ENCODE measurements at regions not wholly inside any gene's neighbourhood (a gene's known extent, or its start where the extent isn't known, plus 50 kb on each side); places are given as distances from the start of the nearest gene placed in this dataset.
"Not testable (repeated sequence)": the region's sequence is repeated elsewhere in the genome, so short reads cannot be mapped to it uniquely, and the experiment has no call there.

- DNase-seq: no peak
Observed at GRCh38 chr2:142757111-142757510, 120.4 kb upstream of the KYNU start.

- no peak for DNase-seq
Observed at GRCh38 chr2:142756430-142756829, 121.0 kb upstream of the KYNU start.

- DNase-seq: no peak
Observed at GRCh38 chr2:142755191-142755590, 122.3 kb upstream of the KYNU start.

- no peak for DNase-seq
Observed at GRCh38 chr2:142754182-142754581, 123.3 kb upstream of the KYNU start.

- DNase-seq: no peak
Observed at GRCh38 chr2:142750858-142751257, 126.6 kb upstream of the KYNU start.

GRCh38 chr2:142748559-142749099 is 128.8 kb upstream of the KYNU start:
- no peak for DNase-seq

GRCh38 chr2:142745691-142746090 is 131.8 kb upstream of the KYNU start:
- no peak for DNase-seq

GRCh38 chr2:142742371-142743214 is 134.9 kb upstream of the KYNU start:
- DNase-seq: no peak

- DNase-seq: no peak
Observed at GRCh38 chr2:142741764-142742269, 135.6 kb upstream of the KYNU start.

GRCh38 chr2:142734770-142735169 is 142.7 kb upstream of the KYNU start:
- no peak for DNase-seq

- DNase-seq: no peak
Observed at GRCh38 chr2:142734231-142734630, 143.2 kb upstream of the KYNU start.

- not testable (repeated sequence) for DNase-seq
Observed at GRCh38 chr2:142729814-142730213, 147.7 kb upstream of the KYNU start.

- DNase-seq: not testable (repeated sequence)
Observed at GRCh38 chr2:142727821-142728478, 149.5 kb upstream of the KYNU start.

GRCh38 chr2:142725386-142725785 is 152.1 kb upstream of the KYNU start:
- DNase-seq: no peak

- DNase-seq: no peak
Observed at GRCh38 chr2:142724713-142725349, 152.6 kb upstream of the KYNU start.

- no peak for DNase-seq
Observed at GRCh38 chr2:142724186-142724585, 153.3 kb upstream of the KYNU start.

- DNase-seq: no peak
Observed at GRCh38 chr2:142723236-142723635, 154.2 kb upstream of the KYNU start.

GRCh38 chr2:142722569-142722968 is 154.9 kb upstream of the KYNU start:
- DNase-seq: no peak

- no peak for DNase-seq
Observed at GRCh38 chr2:142722086-142722485, 155.4 kb upstream of the KYNU start.

GRCh38 chr2:142721015-142721414 is 156.4 kb upstream of the KYNU start:
- DNase-seq: no peak

GRCh38 chr2:142718576-142719155 is 158.8 kb upstream of the KYNU start:
- DNase-seq: no peak

GRCh38 chr2:142716463-142717242 is 160.8 kb upstream of the KYNU start:
- DNase-seq: no peak
